Lower lobe of right lung (tissue), 2 donors: ENCODE measurements at regions not wholly inside any gene's neighbourhood (a gene's known extent, or its start where the extent isn't known, plus 50 kb on each side); places are given as distances from the start of the nearest gene placed in this dataset.

Experiments used
- ATAC-seq, 2 donors: fragments of 200-7000 bp; cut with Tn5 transposase; one replicate each; pipeline ENCODE4 v1.9.1; 2020 to 2022; ENCODE audit warnings: mild to moderate bottlenecking in 2 of 2, moderate library complexity in 2 of 2
- DNase-seq: peaks from one replicate; pipeline ENCODE4 v3.0.0-alpha.2; 2020
- H3K27ac ChIP-seq: fragments of 200-600 bp; one replicate; pipeline ENCODE4 v1.8.0; 2022
- H3K27me3 ChIP-seq: fragments of 200-600 bp; one replicate; pipeline ENCODE4 v1.8.0; 2022; ENCODE audit warnings: low read depth
- H3K36me3 ChIP-seq: fragments of 200-600 bp; one replicate; pipeline ENCODE4 v1.8.0; 2022; ENCODE audit warnings: mild to moderate bottlenecking
- H3K4me1 ChIP-seq: fragments of 200-600 bp; one replicate; pipeline ENCODE4 v1.8.0; 2022
- H3K4me3 ChIP-seq: fragments of 200-600 bp; one replicate; pipeline ENCODE4 v1.8.0; 2022; ENCODE audit warnings: mild to moderate bottlenecking
- H3K9me3 ChIP-seq: fragments of 200-600 bp; one replicate; pipeline ENCODE4 v1.8.0; 2022
- intact Hi-C: fragments of 100-400 bp; cut with DNase I; formaldehyde crosslinking; loops from one replicate; pipeline ENCODE4 v1.11.0; 2022
- TF ChIP-seq, protein P1 (sequence below): fragments of 200-600 bp; IDR thresholded peaks from one replicate; pipeline ENCODE4 v1.8.0; 2022; ENCODE audit warnings: antibody characterized with exemption, mild to moderate bottlenecking
- donor health status: DM: no; HTN: yes; CAD: no; lungs with severe emphysema.

DNA sequence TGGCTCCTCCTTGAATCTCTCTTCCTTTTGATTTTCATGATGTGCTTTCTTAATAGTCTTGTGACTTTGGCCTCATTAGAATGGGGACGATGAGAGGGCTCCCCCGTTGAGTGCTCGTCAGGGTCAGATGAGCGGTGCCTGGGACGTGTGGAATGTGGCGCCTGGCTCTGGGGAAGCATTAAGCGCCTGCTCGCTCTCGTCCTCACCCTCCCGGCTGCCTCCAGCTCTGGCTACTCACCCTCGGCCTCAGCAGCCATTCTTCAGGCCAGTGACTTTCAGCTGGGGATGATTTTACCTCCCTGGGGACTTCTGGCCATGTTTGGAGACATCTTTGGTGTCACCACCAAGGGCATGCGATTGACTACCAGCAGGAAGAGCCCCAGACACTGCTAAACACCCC, 69.7 kb downstream of the RPS6KA4 start:
- H3K4me3 ChIP-seq: no peak overlapping the region
- no peaks in the 10 kb centered on the region for H3K9me3 ChIP-seq
- TF ChIP-seq, protein P1, sequence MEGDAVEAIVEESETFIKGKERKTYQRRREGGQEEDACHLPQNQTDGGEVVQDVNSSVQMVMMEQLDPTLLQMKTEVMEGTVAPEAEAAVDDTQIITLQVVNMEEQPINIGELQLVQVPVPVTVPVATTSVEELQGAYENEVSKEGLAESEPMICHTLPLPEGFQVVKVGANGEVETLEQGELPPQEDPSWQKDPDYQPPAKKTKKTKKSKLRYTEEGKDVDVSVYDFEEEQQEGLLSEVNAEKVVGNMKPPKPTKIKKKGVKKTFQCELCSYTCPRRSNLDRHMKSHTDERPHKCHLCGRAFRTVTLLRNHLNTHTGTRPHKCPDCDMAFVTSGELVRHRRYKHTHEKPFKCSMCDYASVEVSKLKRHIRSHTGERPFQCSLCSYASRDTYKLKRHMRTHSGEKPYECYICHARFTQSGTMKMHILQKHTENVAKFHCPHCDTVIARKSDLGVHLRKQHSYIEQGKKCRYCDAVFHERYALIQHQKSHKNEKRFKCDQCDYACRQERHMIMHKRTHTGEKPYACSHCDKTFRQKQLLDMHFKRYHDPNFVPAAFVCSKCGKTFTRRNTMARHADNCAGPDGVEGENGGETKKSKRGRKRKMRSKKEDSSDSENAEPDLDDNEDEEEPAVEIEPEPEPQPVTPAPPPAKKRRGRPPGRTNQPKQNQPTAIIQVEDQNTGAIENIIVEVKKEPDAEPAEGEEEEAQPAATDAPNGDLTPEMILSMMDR: no peak
- H3K27ac ChIP-seq: no peak overlapping the region
- H3K36me3 ChIP-seq: no peaks in the 10 kb centered on the region
- no peaks in the 10 kb centered on the region for H3K4me1 ChIP-seq
- H3K27me3 ChIP-seq: peaks cover 8% of the 10 kb centered on the region
- DNase-seq (peak; percentile 30), ATAC-seq (no peak)
- intact Hi-C loops: no loop called here

DNA sequence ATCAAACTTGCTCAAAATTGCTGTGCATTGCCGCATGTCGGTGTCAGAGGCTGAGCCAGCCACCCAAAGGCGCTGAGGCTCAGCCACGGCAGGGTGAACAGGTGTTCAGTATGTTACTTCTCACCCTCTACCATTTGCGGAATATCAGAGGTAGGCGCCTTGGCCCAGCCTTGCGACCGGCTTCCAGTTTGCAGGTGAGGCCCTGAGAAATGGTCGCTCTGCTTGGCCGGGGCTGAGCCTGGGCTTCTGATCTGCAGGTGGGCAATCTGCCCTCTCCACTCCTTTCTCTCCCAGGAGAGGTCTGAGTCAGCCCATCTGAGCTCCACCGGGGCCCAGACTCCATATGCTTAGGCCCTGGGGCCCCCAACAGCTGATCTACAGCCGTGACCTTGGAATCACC, 71.0 kb downstream of the RPS6KA4 start:
- no peak overlapping the region for H3K27ac ChIP-seq
- no peaks in the 10 kb centered on the region for H3K4me1 ChIP-seq
- ATAC-seq (no peak), DNase-seq (no peak)
- no peak overlapping the region for H3K4me3 ChIP-seq
- H3K36me3 ChIP-seq: no peaks in the 10 kb centered on the region
- peaks cover 13% of the 10 kb centered on the region for H3K27me3 ChIP-seq
- TF ChIP-seq, protein P1: no peak
- intact Hi-C loops: no loop called here
- no peaks in the 10 kb centered on the region for H3K9me3 ChIP-seq

DNA sequence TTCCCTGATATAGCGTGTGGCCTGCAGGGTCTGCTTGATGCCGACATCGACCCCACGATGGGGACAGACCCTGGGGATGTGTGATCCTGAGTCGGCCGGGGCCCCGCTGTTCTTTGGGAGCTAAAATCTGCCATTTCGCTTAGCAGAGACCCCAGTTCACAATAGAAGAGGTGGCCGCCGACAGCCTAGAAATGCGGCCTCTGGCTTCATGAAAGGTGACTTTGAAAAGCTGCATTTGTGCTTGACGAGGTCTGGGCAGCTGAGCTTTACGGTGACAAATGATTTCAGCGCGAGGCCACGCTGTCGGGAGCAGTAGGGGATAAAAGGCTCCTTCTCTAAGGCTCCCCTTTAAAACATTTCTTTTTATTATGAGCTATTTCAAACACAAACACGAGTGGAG, 71.7 kb downstream of the RPS6KA4 start:
- Histone ChIP-seq H3K36me3 (no peaks in the 10 kb centered on the region), H3K27ac (no peak overlapping the region), H3K9me3 (no peaks in the 10 kb centered on the region), H3K4me3 (no peak overlapping the region), H3K4me1 (no peaks in the 10 kb centered on the region), H3K27me3 (peaks cover 18% of the 10 kb centered on the region)
- ATAC-seq: no peak
- intact Hi-C loops: no loop called here
- DNase-seq: peak; percentile 2
- TF ChIP-seq, protein P1: no peak

DNA sequence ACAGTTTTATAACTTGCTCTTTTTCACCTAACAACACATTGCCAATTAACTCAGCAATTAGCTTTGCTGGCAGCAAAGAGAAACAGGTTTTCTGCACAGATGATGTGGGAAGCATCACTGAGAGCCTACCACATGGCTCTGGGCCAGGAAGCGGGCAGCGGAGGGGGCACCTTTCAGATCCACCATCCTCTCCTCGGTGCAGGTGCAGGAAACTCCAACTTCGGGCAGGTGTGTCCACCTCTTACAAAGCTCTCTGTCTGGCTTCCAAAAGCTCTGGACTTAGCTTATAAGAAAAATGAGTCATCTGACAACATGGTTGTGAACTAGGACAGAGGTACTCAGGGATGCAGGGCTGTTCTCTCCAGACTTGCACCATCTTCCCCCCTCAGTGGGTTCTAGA, 77.0 kb downstream of the RPS6KA4 start:
- ATAC-seq: no peak
- Histone ChIP-seq H3K27ac (no peak overlapping the region), H3K9me3 (no peaks in the 10 kb centered on the region), H3K4me3 (no peak overlapping the region), H3K27me3 (peaks cover 37% of the 10 kb centered on the region), H3K36me3 (no peaks in the 10 kb centered on the region), H3K4me1 (no peaks in the 10 kb centered on the region)
- peak; percentile 7 for DNase-seq
- TF ChIP-seq, protein P1: no peak
- intact Hi-C loops: no loop called here

DNA sequence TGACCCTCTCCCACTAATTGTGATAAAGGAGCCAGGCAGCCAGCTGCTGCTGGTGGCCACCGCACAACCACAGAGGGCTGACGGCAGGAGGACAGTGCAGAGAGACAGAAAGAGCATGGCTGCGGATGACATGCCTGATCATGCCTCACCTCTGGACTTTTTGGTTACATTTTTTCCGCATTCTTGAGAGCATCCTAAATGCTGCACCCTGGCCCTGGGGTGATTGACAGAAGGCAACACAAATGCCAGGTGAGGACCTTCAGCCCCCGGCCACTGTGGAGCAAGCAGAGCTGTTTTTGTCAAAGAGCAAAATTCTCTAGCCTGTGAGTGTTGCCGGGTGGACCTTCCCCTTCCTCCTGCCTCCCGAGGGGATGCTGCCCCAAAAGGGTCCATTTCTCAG, 78.5 kb downstream of the RPS6KA4 start:
- no peak overlapping the region for H3K4me3 ChIP-seq
- no peaks in the 10 kb centered on the region for H3K4me1 ChIP-seq
- no peaks in the 10 kb centered on the region for H3K9me3 ChIP-seq
- DNase-seq (peak; percentile 24), ATAC-seq (no peak)
- intact Hi-C loops: no loop called here
- H3K27ac ChIP-seq: no peak overlapping the region
- H3K27me3 ChIP-seq: peaks cover 32% of the 10 kb centered on the region
- H3K36me3 ChIP-seq: no peaks in the 10 kb centered on the region
- TF ChIP-seq, protein P1: no peak
